Right forelimb (tissue), 1 donor: ENCODE measurements at regions not wholly inside any gene's neighbourhood (a gene's known extent, or its start where the extent isn't known, plus 50 kb on each side); places are given as distances from the start of the nearest gene placed in this dataset.

ENCODE experiments used
- DNase-seq: peaks from one replicate; pipeline ENCODE4 v3.0.0-alpha.2; 2018

- DNase-seq = no peak
Measured at GRCh38 chr18:34598120-34598635, 111.9 kb upstream of the DTNA start.

- no peak for DNase-seq
Measured at GRCh38 chr18:34600158-34600557, 109.9 kb upstream of the DTNA start.

GRCh38 chr18:34600874-34601656 is 109.0 kb upstream of the DTNA start:
- no peak for DNase-seq

GRCh38 chr18:34604591-34604990 is 105.5 kb upstream of the DTNA start:
- DNase-seq = no peak

- no peak for DNase-seq
Measured at GRCh38 chr18:34606851-34607250, 103.2 kb upstream of the DTNA start.

- no peak for DNase-seq
Measured at GRCh38 chr18:34608064-34608463, 102.0 kb upstream of the DTNA start.

GRCh38 chr18:34609986-34610648 is 100.0 kb upstream of the DTNA start:
- DNase-seq = no peak

- DNase-seq = no peak
Measured at GRCh38 chr18:34611904-34612303, 98.2 kb upstream of the DTNA start.

GRCh38 chr18:34620258-34620861 is 89.7 kb upstream of the DTNA start:
- DNase-seq = no peak

GRCh38 chr18:34623557-34623956 is 86.5 kb upstream of the DTNA start:
- DNase-seq = no peak

- no peak for DNase-seq
Measured at GRCh38 chr18:34624551-34624950, 85.5 kb upstream of the DTNA start.

- DNase-seq = no peak
Measured at GRCh38 chr18:34626404-34627136, 83.5 kb upstream of the DTNA start.

- no peak for DNase-seq
Measured at GRCh38 chr18:34627137-34627920, 82.8 kb upstream of the DTNA start.

GRCh38 chr18:34631093-34631966 is 78.8 kb upstream of the DTNA start:
- no peak for DNase-seq

- DNase-seq = no peak
Measured at GRCh38 chr18:34632321-34632720, 77.8 kb upstream of the DTNA start.

GRCh38 chr18:34633368-34633767 is 76.7 kb upstream of the DTNA start:
- DNase-seq = no peak

- DNase-seq = no peak
Measured at GRCh38 chr18:34637094-34637801, 72.8 kb upstream of the DTNA start.

- no peak for DNase-seq
Measured at GRCh38 chr18:34639687-34640086, 70.4 kb upstream of the DTNA start.

- no peak for DNase-seq
Measured at GRCh38 chr18:34640276-34640675, 69.8 kb upstream of the DTNA start.

- no peak for DNase-seq
Measured at GRCh38 chr18:34643989-34644388, 66.1 kb upstream of the DTNA start.

GRCh38 chr18:34647251-34647650 is 62.8 kb upstream of the DTNA start:
- DNase-seq = no peak
